HCT116 (cell line): ENCODE measurements at regions not wholly inside any gene's neighbourhood (a gene's known extent, or its start where the extent isn't known, plus 50 kb on each side); places are given as distances from the start of the nearest gene placed in this dataset.

Source experiments
- CTCF ChIP-seq, 3 experiments: fragments of 200-600 bp in 1 of 3; sonication (generic) in 1 of 3; IDR thresholded peaks in 2 of 3; conservative IDR thresholded peaks in 1 of 3; 2 replicates each; pipeline ENCODE4 v1.5.1; 2012 to 2017; ENCODE audit warnings: low read depth in 2 of 3, low read length in 2 of 3, antibody characterized with exemption in 1 of 3, borderline replicate concordance in 1 of 3, control low read depth in 1 of 3, mild to moderate bottlenecking in 1 of 3, mixed read lengths in 1 of 3, mixed run types in 1 of 3, moderate library complexity in 1 of 3; ENCODE audit not compliant: insufficient read depth in 1 of 3
- EGR1 ChIP-seq: IDR thresholded peaks from 2 replicates; pipeline ENCODE4 v1.6.1; 2012; ENCODE audit warnings: low read depth
- ELF1 ChIP-seq: IDR thresholded peaks from 2 replicates; pipeline ENCODE4 v1.6.1; 2012; ENCODE audit warnings: low read depth, borderline replicate concordance
- EZH2 ChIP-seq: fragments of 200-600 bp; sonication (generic); IDR thresholded peaks from 2 replicates; pipeline ENCODE4 v1.6.1; 2017; ENCODE audit warnings: antibody characterized with exemption, mixed run types
- EZH2phosphoT487 ChIP-seq: fragments of 200-600 bp; IDR thresholded peaks from 2 replicates; pipeline ENCODE4 v1.6.1; 2018; ENCODE audit warnings: antibody characterized with exemption, borderline replicate concordance
- MAX ChIP-seq: IDR thresholded peaks from 2 replicates; pipeline ENCODE4 v1.6.1; 2012
- POLR2A ChIP-seq: IDR thresholded peaks from 2 replicates; pipeline ENCODE4 v1.7.0; 2011; ENCODE audit warnings: borderline replicate concordance; ENCODE audit not compliant: insufficient read depth, insufficient read length; ENCODE audit errors: extremely low read depth
- POLR2AphosphoS5 ChIP-seq: IDR thresholded peaks from 2 replicates; pipeline ENCODE4 v1.6.1; 2011; ENCODE audit warnings: mild to moderate bottlenecking, low read depth, low read length, moderate library complexity
- REST ChIP-seq: IDR thresholded peaks from 2 replicates; pipeline ENCODE4 v1.6.1; 2012; ENCODE audit warnings: low read depth
- SIN3A ChIP-seq: IDR thresholded peaks from 2 replicates; pipeline ENCODE4 v1.6.1; 2012; ENCODE audit warnings: low read depth
- TCF7L2 ChIP-seq: IDR thresholded peaks from 2 replicates; pipeline ENCODE4 v1.7.0; 2011; ENCODE audit warnings: borderline replicate concordance, inconsistent platforms; ENCODE audit not compliant: insufficient read depth, insufficient read length; ENCODE audit errors: extremely low read depth
- YY1 ChIP-seq: IDR thresholded peaks from 2 replicates; pipeline ENCODE4 v1.6.1; 2011; ENCODE audit warnings: low read length, low read depth, moderate library complexity, mild to moderate bottlenecking; ENCODE audit not compliant: insufficient replicate concordance; ENCODE audit errors: extremely low read depth
- ZBTB33 ChIP-seq: IDR thresholded peaks from 2 replicates; pipeline ENCODE4 v1.6.1; 2011; ENCODE audit warnings: mild to moderate bottlenecking, low read length, moderate library complexity; ENCODE audit not compliant: insufficient replicate concordance; ENCODE audit errors: extremely low read depth
- ZNF274 ChIP-seq: fragments of 200-500 bp; sonication (Bioruptor generic); IDR thresholded peaks from 2 replicates; pipeline ENCODE4 v1.6.1; 2014; ENCODE audit warnings: mild to moderate bottlenecking, low read depth, low read length, inconsistent platforms

GRCh38 chr9:38486837-38487236 is 62.6 kb upstream of the IGFBPL1 start:
- no peak for TF ChIP-seq POLR2A
- no peak for TF ChIP-seq EZH2
- TF ChIP-seq ELF1: no peak
- TF ChIP-seq REST: no peak
- no peak for TF ChIP-seq YY1
- no peak for TF ChIP-seq CTCF (IDR thresholded peaks at IDR 0.05 in 2 of 3, conservative IDR thresholded peaks at IDR 0.05 in 1 of 3; ENCODE audit: borderline replicate concordance in 1 of 3, insufficient read depth in 1 of 3, low read depth in 2 of 3, low read length in 2 of 3)
- no peak for TF ChIP-seq EZH2phosphoT487
- no peak for TF ChIP-seq ZBTB33
- no peak for TF ChIP-seq MAX
- no peak for TF ChIP-seq POLR2AphosphoS5
- no peak for TF ChIP-seq ZNF274
- no peak for TF ChIP-seq EGR1
- no peak for TF ChIP-seq TCF7L2
- no peak for TF ChIP-seq SIN3A
